DOHH2 (cell line): ENCODE measurements at regions not wholly inside any gene's neighbourhood (a gene's known extent, or its start where the extent isn't known, plus 50 kb on each side); places are given as distances from the start of the nearest gene placed in this dataset.

Source experiments
- H3F3A ChIP-seq: fragments of 200-600 bp; sonication (generic), shearing (Covaris generic); 2 replicates; pipeline ENCODE4 v1.6.0; 2016; ENCODE audit warnings: antibody characterized with exemption, mild to moderate bottlenecking; ENCODE audit not compliant: control insufficient read depth, insufficient read depth
- H3K27ac ChIP-seq: fragments of 200-600 bp; sonication (generic); 2 replicates; pipeline ENCODE4 v1.5.1; 2014; ENCODE audit warnings: low read depth, mild to moderate bottlenecking, low read length, moderate library complexity
- H3K27me3 ChIP-seq: fragments of 200-600 bp; sonication (generic); 2 replicates; pipeline ENCODE4 v1.6.1; 2014; ENCODE audit warnings: mild to moderate bottlenecking, low read length, mixed read lengths; ENCODE audit not compliant: control insufficient read depth
- H3K36me3 ChIP-seq: fragments of 200-600 bp; sonication (generic); 2 replicates; pipeline ENCODE4 v1.6.1; 2014; ENCODE audit warnings: mild to moderate bottlenecking, low read length, moderate library complexity, mixed read lengths; ENCODE audit not compliant: control insufficient read depth
- H3K4me1 ChIP-seq: fragments of 200-600 bp; sonication (generic); 2 replicates; pipeline ENCODE4 v1.6.1; 2014; ENCODE audit warnings: mild to moderate bottlenecking, low read length, mixed read lengths; ENCODE audit not compliant: control insufficient read depth
- H3K4me2 ChIP-seq: fragments of 200-600 bp; sonication (generic); 2 replicates; pipeline ENCODE4 v1.6.0; 2014; ENCODE audit warnings: mild to moderate bottlenecking, low read length, moderate library complexity
- H3K4me3 ChIP-seq: fragments of 200-600 bp; sonication (generic); 2 replicates; pipeline ENCODE4 v1.5.1; 2014; ENCODE audit warnings: mild to moderate bottlenecking, low read length, mixed read lengths
- H3K79me2 ChIP-seq: fragments of 200-600 bp; sonication (generic); 2 replicates; pipeline ENCODE4 v1.6.1; 2014; ENCODE audit warnings: mild to moderate bottlenecking, low read length, mixed read lengths; ENCODE audit not compliant: control insufficient read depth
- H3K9me2 ChIP-seq: fragments of 200-600 bp; sonication (generic); replicated peaks from 2 replicates; pipeline ENCODE4 v1.6.1; 2014; ENCODE audit warnings: mild to moderate bottlenecking, low read length, mixed read lengths; ENCODE audit not compliant: control insufficient read depth
- H3K9me3 ChIP-seq: fragments of 200-600 bp; sonication (generic); 2 replicates; pipeline ENCODE4 v1.6.1; 2014; ENCODE audit warnings: antibody characterized with exemption, low read length, mixed read lengths; ENCODE audit not compliant: control insufficient read depth, insufficient read depth
- H4K20me1 ChIP-seq: fragments of 200-600 bp; sonication (generic); 2 replicates; pipeline ENCODE4 v1.6.0; 2014; ENCODE audit warnings: low read depth, mild to moderate bottlenecking, antibody characterized with exemption, low read length, moderate library complexity; ENCODE audit not compliant: control insufficient read depth, insufficient read depth
- CTCF ChIP-seq: fragments of 200-600 bp; sonication (generic); IDR thresholded peaks from one replicate; pipeline ENCODE4 v1.5.1; 2014; ENCODE audit warnings: antibody characterized with exemption, mild to moderate bottlenecking, low read depth, low read length; ENCODE audit not compliant: poor library complexity, severe bottlenecking
- EZH2phosphoT487 ChIP-seq: fragments of 200-600 bp; sonication (generic); IDR thresholded peaks from 2 replicates; pipeline ENCODE4 v1.6.1; 2017; ENCODE audit warnings: borderline replicate concordance, mild to moderate bottlenecking, antibody characterized with exemption, low read length, moderate library complexity, mixed read lengths

- Histone ChIP-seq H3K27me3 (no peaks in the 10 kb centered on the region), H3K9me2 (no peaks in the 10 kb centered on the region), H3K79me2 (no peaks in the 10 kb centered on the region), H3K36me3 (no peaks in the 10 kb centered on the region), H3K4me2 (no peak overlapping the region), H3K9me3 (no peaks in the 10 kb centered on the region), H4K20me1 (no peaks in the 10 kb centered on the region), H3K4me3 (no peak overlapping the region), H3K27ac (no peak overlapping the region), H3K4me1 (peaks cover 8% of the 10 kb centered on the region), H3F3A (no peaks in the 10 kb centered on the region)
- no peak for TF ChIP-seq CTCF
- no peak for TF ChIP-seq EZH2phosphoT487
Measured at GRCh38 chr5:111953351-111954127, 196.5 kb upstream of the NREP start.

DNA sequence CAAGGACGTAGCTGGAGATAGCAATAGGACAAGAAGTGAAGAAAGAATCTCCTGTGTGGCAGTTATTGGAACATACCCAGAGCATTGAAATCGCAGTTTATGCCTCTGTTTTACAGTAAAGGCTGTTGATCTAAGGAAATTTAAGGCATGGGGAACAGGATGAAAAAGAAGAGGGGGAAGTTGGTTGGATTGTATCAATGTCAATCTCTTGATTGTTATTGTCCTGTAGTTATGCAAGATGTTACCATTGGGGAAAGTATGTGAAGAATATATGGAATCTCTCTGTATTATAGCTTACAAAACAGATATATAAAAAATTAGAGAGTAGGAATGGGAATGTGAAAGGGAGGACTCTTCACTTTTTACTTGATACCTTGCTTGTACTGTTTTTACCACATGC lies 195.6 kb upstream of the NREP start:
- Histone ChIP-seq H3K79me2 (no peaks in the 10 kb centered on the region), H3K36me3 (no peaks in the 10 kb centered on the region), H3K9me3 (no peaks in the 10 kb centered on the region), H3F3A (no peaks in the 10 kb centered on the region), H3K4me2 (no peak overlapping the region), H3K4me1 (peaks cover 8% of the 10 kb centered on the region), H3K27ac (no peak overlapping the region), H3K9me2 (no peaks in the 10 kb centered on the region), H4K20me1 (no peaks in the 10 kb centered on the region), H3K4me3 (no peak overlapping the region), H3K27me3 (no peaks in the 10 kb centered on the region)
- TF ChIP-seq CTCF (no peak), EZH2phosphoT487 (no peak)

DNA sequence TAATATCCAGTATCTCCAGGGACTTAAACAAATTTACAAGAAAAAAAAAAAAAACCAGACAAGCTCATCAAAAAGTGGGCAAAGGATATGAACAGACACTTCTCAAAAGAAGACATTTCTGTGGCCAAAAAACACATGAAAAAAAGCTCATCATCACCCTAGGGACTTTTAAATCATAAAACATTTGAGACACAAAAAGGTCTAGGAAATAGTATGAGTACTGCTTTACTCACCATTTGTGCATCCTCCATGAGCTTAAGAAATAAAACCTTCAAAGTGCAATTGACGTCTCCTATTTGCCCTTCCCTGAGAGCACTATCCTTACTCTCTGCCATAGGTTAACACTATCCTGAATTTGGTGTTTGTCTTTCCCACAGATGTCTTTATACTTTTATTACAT lies 193.7 kb upstream of the NREP start:
- Histone ChIP-seq H3K27me3 (no peaks in the 10 kb centered on the region), H3K4me3 (no peak overlapping the region), H3K79me2 (no peaks in the 10 kb centered on the region), H3K9me3 (no peaks in the 10 kb centered on the region), H3F3A (no peaks in the 10 kb centered on the region), H3K4me1 (peaks cover 8% of the 10 kb centered on the region), H3K9me2 (no peaks in the 10 kb centered on the region), H3K4me2 (no peak overlapping the region), H4K20me1 (no peaks in the 10 kb centered on the region), H3K36me3 (no peaks in the 10 kb centered on the region), H3K27ac (no peak overlapping the region)
- no peak for TF ChIP-seq EZH2phosphoT487

- Histone ChIP-seq H3K27ac (no peak overlapping the region), H3K4me2 (no peak overlapping the region), H3F3A (no peaks in the 10 kb centered on the region), H3K4me3 (no peak overlapping the region), H3K9me2 (no peaks in the 10 kb centered on the region), H3K27me3 (no peaks in the 10 kb centered on the region), H4K20me1 (no peaks in the 10 kb centered on the region), H3K79me2 (no peaks in the 10 kb centered on the region), H3K36me3 (no peaks in the 10 kb centered on the region), H3K9me3 (no peaks in the 10 kb centered on the region), H3K4me1 (no peaks in the 10 kb centered on the region)
- TF ChIP-seq EZH2phosphoT487 = no peak
- no peak for TF ChIP-seq CTCF
Measured at GRCh38 chr5:111948092-111948841, 191.3 kb upstream of the NREP start.
